ENCODE measurements at regions not wholly inside any gene's neighbourhood (a gene's known extent, or its start where the extent isn't known, plus 50 kb on each side); places are given as distances from the start of the nearest gene placed in this dataset.

DNA sequence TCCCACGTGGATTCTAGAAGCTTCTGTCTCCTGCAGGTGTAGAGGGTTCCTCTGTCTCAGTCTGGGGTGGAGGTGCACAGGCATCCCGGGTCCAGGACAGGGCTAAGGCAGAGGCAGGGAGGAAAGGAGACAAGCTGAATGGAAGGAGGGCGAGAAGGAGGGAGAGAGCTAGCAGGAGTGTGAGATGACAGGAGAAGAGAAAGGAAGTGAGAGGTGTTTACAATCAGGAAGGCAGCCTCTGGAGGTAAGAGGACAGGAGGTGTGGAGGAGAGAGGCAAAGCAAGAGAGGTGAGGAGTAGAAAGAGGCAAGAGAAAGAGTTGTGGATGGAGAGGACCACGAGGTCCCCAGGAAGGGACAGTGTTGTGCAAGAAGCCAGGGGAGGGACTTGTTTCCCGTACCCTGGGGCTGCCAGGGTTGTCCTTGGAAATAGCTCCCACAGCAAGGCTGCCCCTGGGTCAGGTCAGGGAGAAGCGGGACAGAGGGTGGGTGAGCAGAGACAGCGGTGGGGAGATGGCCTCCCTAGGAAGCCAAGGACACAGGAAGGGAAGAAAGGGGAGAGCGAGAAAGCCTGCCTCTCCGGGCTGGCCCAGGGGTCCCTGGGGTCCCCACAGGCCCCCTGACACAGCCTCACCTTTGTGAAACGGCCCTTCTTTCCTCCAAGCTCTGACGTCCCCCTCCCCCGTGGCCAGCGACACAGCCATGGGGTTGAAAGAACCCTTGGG is 136.9 kb downstream of the CYP26B1 start:
- no peak for ATAC-seq
- in situ Hi-C loops (cut with MboI) = no loop called here
- BruUV-seq (replicated peaks) = no TSS peak
- no peak for TF ChIP-seq CAMTA2 (CRISPR knock-in tag; conservative IDR thresholded peaks at IDR 0.05)
- TF ChIP-seq, protein P1, sequence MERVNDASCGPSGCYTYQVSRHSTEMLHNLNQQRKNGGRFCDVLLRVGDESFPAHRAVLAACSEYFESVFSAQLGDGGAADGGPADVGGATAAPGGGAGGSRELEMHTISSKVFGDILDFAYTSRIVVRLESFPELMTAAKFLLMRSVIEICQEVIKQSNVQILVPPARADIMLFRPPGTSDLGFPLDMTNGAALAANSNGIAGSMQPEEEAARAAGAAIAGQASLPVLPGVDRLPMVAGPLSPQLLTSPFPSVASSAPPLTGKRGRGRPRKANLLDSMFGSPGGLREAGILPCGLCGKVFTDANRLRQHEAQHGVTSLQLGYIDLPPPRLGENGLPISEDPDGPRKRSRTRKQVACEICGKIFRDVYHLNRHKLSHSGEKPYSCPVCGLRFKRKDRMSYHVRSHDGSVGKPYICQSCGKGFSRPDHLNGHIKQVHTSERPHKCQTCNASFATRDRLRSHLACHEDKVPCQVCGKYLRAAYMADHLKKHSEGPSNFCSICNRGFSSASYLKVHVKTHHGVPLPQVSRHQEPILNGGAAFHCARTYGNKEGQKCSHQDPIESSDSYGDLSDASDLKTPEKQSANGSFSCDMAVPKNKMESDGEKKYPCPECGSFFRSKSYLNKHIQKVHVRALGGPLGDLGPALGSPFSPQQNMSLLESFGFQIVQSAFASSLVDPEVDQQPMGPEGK (CRISPR knock-in tag; IDR thresholded peaks at IDR 0.05; ENCODE audit: borderline replicate concordance) = no peak
- no peak for TF ChIP-seq NR2F6 (CRISPR knock-in tag; IDR thresholded peaks at IDR 0.05)
- TF ChIP-seq, protein P2, sequence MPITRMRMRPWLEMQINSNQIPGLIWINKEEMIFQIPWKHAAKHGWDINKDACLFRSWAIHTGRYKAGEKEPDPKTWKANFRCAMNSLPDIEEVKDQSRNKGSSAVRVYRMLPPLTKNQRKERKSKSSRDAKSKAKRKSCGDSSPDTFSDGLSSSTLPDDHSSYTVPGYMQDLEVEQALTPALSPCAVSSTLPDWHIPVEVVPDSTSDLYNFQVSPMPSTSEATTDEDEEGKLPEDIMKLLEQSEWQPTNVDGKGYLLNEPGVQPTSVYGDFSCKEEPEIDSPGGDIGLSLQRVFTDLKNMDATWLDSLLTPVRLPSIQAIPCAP (CRISPR knock-in tag; IDR thresholded peaks at IDR 0.05; ENCODE audit: borderline replicate concordance) = no peak
- TF ChIP-seq ZNF124 (CRISPR knock-in tag; IDR thresholded peaks at IDR 0.05) = no peak
- TF ChIP-seq NR4A1 (CRISPR knock-in tag; IDR thresholded peaks at IDR 0.05) = no peak
- no peak for TF ChIP-seq NR4A1 (tag; IDR thresholded peaks at IDR 0.05)
- TF ChIP-seq ZEB2 (IDR thresholded peaks at IDR 0.05) = no peak
- no peak for TF ChIP-seq ZNF57 (CRISPR knock-in tag; IDR thresholded peaks at IDR 0.05)
- TF ChIP-seq ZNF175 (CRISPR knock-in tag; IDR thresholded peaks at IDR 0.05; ENCODE audit: low read depth) = no peak
- TF ChIP-seq, protein P3, sequence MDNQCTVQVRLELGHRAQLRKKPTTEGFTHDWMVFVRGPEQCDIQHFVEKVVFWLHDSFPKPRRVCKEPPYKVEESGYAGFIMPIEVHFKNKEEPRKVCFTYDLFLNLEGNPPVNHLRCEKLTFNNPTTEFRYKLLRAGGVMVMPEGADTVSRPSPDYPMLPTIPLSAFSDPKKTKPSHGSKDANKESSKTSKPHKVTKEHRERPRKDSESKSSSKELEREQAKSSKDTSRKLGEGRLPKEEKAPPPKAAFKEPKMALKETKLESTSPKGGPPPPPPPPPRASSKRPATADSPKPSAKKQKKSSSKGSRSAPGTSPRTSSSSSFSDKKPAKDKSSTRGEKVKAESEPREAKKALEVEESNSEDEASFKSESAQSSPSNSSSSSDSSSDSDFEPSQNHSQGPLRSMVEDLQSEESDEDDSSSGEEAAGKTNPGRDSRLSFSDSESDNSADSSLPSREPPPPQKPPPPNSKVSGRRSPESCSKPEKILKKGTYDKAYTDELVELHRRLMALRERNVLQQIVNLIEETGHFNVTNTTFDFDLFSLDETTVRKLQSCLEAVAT (IDR thresholded peaks at IDR 0.05) = no peak
- TF ChIP-seq NR1H2 (CRISPR knock-in tag; IDR thresholded peaks at IDR 0.05) = no peak
- TF ChIP-seq SIN3A (IDR thresholded peaks at IDR 0.05; ENCODE audit: borderline replicate concordance in 2 of 2, control insufficient read depth in 1 of 2, low read depth in 2 of 2, low read length in 2 of 2) = no peak
- TF ChIP-seq MTA3 (IDR thresholded peaks at IDR 0.05; ENCODE audit: borderline replicate concordance) = no peak
- TF ChIP-seq ARID1B (IDR thresholded peaks at IDR 0.05) = no peak
- TF ChIP-seq ZBED1 (IDR thresholded peaks at IDR 0.05) = no peak
- TF ChIP-seq, protein P4, sequence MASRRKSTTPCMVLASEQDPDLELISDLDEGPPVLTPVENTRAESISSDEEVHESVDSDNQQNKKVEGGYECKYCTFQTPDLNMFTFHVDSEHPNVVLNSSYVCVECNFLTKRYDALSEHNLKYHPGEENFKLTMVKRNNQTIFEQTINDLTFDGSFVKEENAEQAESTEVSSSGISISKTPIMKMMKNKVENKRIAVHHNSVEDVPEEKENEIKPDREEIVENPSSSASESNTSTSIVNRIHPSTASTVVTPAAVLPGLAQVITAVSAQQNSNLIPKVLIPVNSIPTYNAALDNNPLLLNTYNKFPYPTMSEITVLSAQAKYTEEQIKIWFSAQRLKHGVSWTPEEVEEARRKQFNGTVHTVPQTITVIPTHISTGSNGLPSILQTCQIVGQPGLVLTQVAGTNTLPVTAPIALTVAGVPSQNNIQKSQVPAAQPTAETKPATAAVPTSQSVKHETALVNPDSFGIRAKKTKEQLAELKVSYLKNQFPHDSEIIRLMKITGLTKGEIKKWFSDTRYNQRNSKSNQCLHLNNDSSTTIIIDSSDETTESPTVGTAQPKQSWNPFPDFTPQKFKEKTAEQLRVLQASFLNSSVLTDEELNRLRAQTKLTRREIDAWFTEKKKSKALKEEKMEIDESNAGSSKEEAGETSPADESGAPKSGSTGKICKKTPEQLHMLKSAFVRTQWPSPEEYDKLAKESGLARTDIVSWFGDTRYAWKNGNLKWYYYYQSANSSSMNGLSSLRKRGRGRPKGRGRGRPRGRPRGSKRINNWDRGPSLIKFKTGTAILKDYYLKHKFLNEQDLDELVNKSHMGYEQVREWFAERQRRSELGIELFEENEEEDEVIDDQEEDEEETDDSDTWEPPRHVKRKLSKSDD (conservative IDR thresholded peaks at IDR 0.05; ENCODE audit: low read length) = no peak

More for the DNA sequence above, 136.9 kb downstream of the CYP26B1 start:
- H2AFZ ChIP-seq (ENCODE audit: low read depth, low read length) = no peak overlapping the region
- no peak overlapping the region for H3K27ac ChIP-seq (ENCODE audit: extremely low read depth, low read depth, low read length)
- no peaks in the 10 kb centered on the region for H3K9me3 ChIP-seq (replicated peaks; ENCODE audit: control insufficient read depth, insufficient read depth, low read depth, low read length)
- H3K4me2 ChIP-seq (ENCODE audit: insufficient read depth, low read length) = no peak overlapping the region
- no peak for DNase-seq (ENCODE audit: extremely low read depth in 1 of 4, low spot score in 3 of 4)
- H3K36me3 ChIP-seq (ENCODE audit: control insufficient read depth, insufficient read depth, low read length) = no peaks in the 10 kb centered on the region
- H4K20me1 ChIP-seq (replicated peaks; ENCODE audit: control insufficient read depth, insufficient read depth, low read length) = peaks cover 4% of the 10 kb centered on the region; the same call in 1 of the 2 replicates
- no peaks in the 10 kb centered on the region for H3K9me1 ChIP-seq (ENCODE audit: control insufficient read depth, insufficient read depth, low read length)
- H3K27me3 ChIP-seq (ENCODE audit: control insufficient read depth in 2 of 2, insufficient read depth in 2 of 2, low read length in 2 of 2) = peaks cover 8 to 46% of the 10 kb centered on the region in 2 experiments; a peak in 4 of 5 replicates
- POLR2A ChIA-PET = no interaction called here
- intact Hi-C loops (cut with micrococcal nuclease) = no loop called here
- no peak overlapping the region for H3K4me3 ChIP-seq
- CTCF ChIA-PET (ENCODE audit: low intra/inter-chr PET ratio) = no interaction called here
- H3K9ac ChIP-seq (ENCODE audit: insufficient read depth in 1 of 2, low read depth in 2 of 2, low read length in 2 of 2) = no peak overlapping the region
- no peaks in the 10 kb centered on the region; a peak in 2 of 5 replicates for H3K4me1 ChIP-seq (replicated peaks in 1 of 2; ENCODE audit: control insufficient read depth in 2 of 2, insufficient read depth in 2 of 2, low read length in 2 of 2)
- WGBS (ENCODE audit: insufficient coverage, low coverage, missing lambda C conversion rate) = 5% methylated on average over 8 of the region's 13 CpGs
- FAIRE-seq = no peak
- H3K79me2 ChIP-seq (ENCODE audit: control insufficient read depth, insufficient read depth, low read length) = no peaks in the 10 kb centered on the region

All from K562 (cell line).